ENCODE measurements at regions not wholly inside any gene's neighbourhood (a gene's known extent, or its start where the extent isn't known, plus 50 kb on each side); places are given as distances from the start of the nearest gene placed in this dataset.

GRCh38 chr11:10628508-10629236 is 60.2 kb upstream of the LYVE1 start:
- no peak for TF ChIP-seq POLR2A (IDR thresholded peaks at IDR 0.05; ENCODE audit: low read length)
- TF ChIP-seq GATA1 (IDR thresholded peaks at IDR 0.05; ENCODE audit: low read depth, low read length), result no peak
